K562 (cell line): ENCODE measurements at regions not wholly inside any gene's neighbourhood (a gene's known extent, or its start where the extent isn't known, plus 50 kb on each side); places are given as distances from the start of the nearest gene placed in this dataset.

ENCODE experiments used
- ELF2 ChIP-seq: fragments of 250-450 bp; sonication (Bioruptor Pico); IDR thresholded peaks from 2 replicates; pipeline ENCODE4 v1.5.0; 2021; ENCODE audit warnings: mild to moderate bottlenecking
- GABPB2 ChIP-seq: fragments of 250-450 bp; sonication (Bioruptor Pico); conservative IDR thresholded peaks from 2 replicates; pipeline ENCODE4 v1.5.1; 2021; ENCODE audit warnings: mild to moderate bottlenecking
- GATAD2B ChIP-seq: fragments of 450-650 bp; IDR thresholded peaks from 2 replicates; pipeline ENCODE4 v1.6.1; 2017; ENCODE audit warnings: mild to moderate bottlenecking, borderline replicate concordance
- HMG20B ChIP-seq: fragments of 250-450 bp; sonication (Bioruptor Pico); IDR thresholded peaks from 2 replicates; pipeline ENCODE4 v1.5.0; 2021; ENCODE audit warnings: mild to moderate bottlenecking
- HOMEZ ChIP-seq: fragments of 250-450 bp; sonication (Bioruptor Pico); IDR thresholded peaks from 2 replicates; pipeline ENCODE4 v1.4.0; 2020; ENCODE audit warnings: mild to moderate bottlenecking, moderate library complexity
- HOXB6 ChIP-seq: fragments of 250-450 bp; sonication (Bioruptor Pico); IDR thresholded peaks from 2 replicates; pipeline ENCODE4 v1.5.1; 2022; ENCODE audit warnings: mild to moderate bottlenecking, borderline replicate concordance
- POLR2AphosphoS5 ChIP-seq: IDR thresholded peaks from 2 replicates; pipeline ENCODE4 v1.6.1; 2011; ENCODE audit warnings: mild to moderate bottlenecking, low read depth, low read length, moderate library complexity; ENCODE audit not compliant: control insufficient read depth, insufficient read depth
- POU5F1 ChIP-seq: fragments of 150-350 bp; IDR thresholded peaks from 2 replicates; pipeline ENCODE4 v1.6.1; 2014; ENCODE audit warnings: borderline replicate concordance, low read length, low read depth, mild to moderate bottlenecking; ENCODE audit not compliant: partially characterized antibody
- THAP7 ChIP-seq: fragments of 250-450 bp; sonication (Bioruptor Pico); IDR thresholded peaks from 2 replicates; pipeline ENCODE4 v1.5.0; 2021
- ZNF175 ChIP-seq: fragments of 200-800 bp; sonication (Bioruptor generic); IDR thresholded peaks from 2 replicates; pipeline ENCODE4 v1.6.1; 2016; ENCODE audit warnings: low read depth, mild to moderate bottlenecking, missing genetic modification characterization, missing compliant biosample characterization
- ZNF785 ChIP-seq: fragments of 250-450 bp; sonication (Bioruptor Pico); IDR thresholded peaks from 2 replicates; pipeline ENCODE4 v1.4.0; 2020; ENCODE audit warnings: mild to moderate bottlenecking

- no peak for TF ChIP-seq HOMEZ (CRISPR knock-in tag)
- TF ChIP-seq POLR2AphosphoS5, result no peak
- no peak for TF ChIP-seq ZNF175 (CRISPR knock-in tag)
- no peak for TF ChIP-seq GABPB2
- TF ChIP-seq GATAD2B, result no peak
- TF ChIP-seq ZNF785 (CRISPR knock-in tag), result no peak
- no peak for TF ChIP-seq POU5F1
- TF ChIP-seq THAP7 (CRISPR knock-in tag), result no peak
- TF ChIP-seq HMG20B (CRISPR knock-in tag), result no peak
- no peak for TF ChIP-seq HOXB6 (CRISPR knock-in tag)
- no peak for TF ChIP-seq ELF2 (CRISPR knock-in tag)
Observed at GRCh38 chr5:96148376-96148775, 186.7 kb upstream of the ELL2 start (continued).
